GM21717 (cell line): ENCODE measurements at regions not wholly inside any gene's neighbourhood (a gene's known extent, or its start where the extent isn't known, plus 50 kb on each side); places are given as distances from the start of the nearest gene placed in this dataset.
"Not testable (repeated sequence)": the region's sequence is repeated elsewhere in the genome, so short reads cannot be mapped to it uniquely, and the experiment has no call there.

ENCODE experiments used
- ATAC-seq: cut with Tn5 transposase; IDR thresholded peaks from one replicate; pipeline ENCODE4 v1.9.1; 2021; ENCODE audit warnings: mild to moderate bottlenecking, moderate library complexity; ENCODE audit not compliant: unreplicated experiment

- ATAC-seq = no peak
These were observed 251.7 kb downstream of the HNMT start for GRCh38 chr2:138215958-138216357.

DNA sequence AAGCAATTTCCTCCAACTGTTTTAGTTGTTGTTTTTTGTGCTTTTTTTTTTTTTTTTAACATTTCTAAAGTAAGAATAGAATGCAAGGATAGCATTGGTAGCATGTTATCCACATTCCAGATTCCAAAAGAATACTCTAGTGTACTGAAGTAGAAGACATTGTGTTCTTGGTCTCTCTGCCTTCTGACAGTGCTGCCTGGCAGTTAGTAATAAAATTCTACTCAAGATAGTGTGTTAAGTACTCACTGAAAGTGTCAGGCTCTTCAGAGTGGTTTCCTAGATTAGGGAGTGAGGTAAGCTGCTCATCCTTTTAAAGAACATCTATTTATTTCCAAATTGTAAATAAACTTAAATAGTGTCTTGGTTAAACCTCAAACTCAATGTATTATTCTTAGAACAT, 253.7 kb downstream of the HNMT start:
- ATAC-seq = no peak

DNA sequence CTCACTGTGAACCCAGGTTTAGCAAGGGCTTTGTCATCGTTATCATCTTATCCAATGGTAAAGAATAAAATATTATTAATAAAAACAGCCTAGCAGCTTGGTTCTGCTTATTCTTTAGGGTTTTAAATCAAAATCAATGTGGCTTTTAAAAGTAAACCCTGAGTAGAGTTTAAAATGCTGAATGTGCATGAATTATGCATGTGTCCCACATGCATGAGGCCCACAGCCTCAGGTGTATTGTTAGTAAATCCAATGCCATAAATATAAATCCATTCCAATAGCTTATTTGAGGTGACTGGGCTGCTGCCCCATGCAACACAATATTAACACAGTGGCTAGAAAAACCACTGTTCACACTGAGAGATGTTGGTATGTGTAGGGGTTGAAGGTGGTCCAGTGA, 254.1 kb downstream of the HNMT start:
- ATAC-seq = no peak

GRCh38 chr2:138219961-138220360, 255.7 kb downstream of the HNMT start:
- ATAC-seq = no peak

DNA sequence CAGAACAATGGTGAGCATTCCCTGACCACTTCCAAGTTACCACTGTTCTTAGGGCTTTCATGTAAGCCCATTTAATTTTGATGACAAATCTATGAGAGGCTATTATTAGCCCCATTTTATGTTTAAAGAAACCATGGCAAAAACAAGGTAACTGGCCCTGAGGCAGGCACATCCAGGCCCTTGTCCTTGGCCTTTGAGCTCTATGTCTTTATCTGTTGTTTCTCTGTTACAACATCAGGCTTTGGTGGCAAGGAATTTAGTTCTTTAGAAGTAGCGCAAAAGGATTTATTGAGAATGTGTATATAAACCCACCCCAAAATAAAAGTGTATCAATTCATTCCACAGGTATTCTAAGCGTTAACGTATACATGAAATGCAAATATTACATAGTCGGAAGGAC, 257.1 kb downstream of the HNMT start:
- ATAC-seq = no peak

DNA sequence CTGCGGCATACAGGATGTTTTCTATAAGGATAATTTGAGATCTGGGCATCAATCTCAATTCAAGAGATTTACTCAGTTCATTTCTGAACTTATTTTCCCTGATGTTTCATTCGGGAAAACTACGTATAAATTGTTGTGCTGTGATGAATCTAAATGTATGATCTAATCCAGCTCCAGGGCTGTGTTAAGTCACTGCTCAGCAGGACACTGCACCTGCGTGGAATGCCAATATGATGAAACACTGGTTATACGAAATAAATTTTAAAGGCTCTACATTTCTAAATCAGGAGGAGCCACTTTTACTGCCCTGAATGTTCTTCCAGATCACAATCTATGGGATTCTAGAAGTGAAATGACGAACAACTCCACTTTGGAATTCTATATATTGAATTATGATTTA, 259.0 kb downstream of the HNMT start:
- no peak for ATAC-seq

DNA sequence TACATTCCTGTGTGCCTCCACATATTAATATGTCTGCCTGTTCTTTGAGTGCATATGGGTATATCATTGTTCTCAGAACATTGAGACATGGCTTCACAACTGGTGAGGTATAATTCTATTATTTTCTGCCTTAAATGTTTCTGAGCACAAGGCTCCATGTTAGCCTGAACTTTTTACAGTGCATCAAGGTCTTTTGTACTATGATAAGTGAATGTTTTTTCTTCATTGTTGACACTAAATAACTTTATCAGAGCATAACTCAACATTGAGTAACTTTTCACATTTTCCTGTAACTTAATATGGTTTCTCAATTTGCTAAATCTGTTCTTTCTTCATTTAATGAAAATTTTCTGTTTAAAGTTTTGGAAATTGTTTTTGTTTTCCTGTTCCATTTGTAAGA, 262.9 kb downstream of the HNMT start:
- ATAC-seq = no peak

GRCh38 chr2:138228101-138228500, 263.8 kb downstream of the HNMT start:
- ATAC-seq = no peak

- ATAC-seq = no peak
These were observed 267.3 kb upstream of the SPOPL start for GRCh38 chr2:138234265-138234664.

DNA sequence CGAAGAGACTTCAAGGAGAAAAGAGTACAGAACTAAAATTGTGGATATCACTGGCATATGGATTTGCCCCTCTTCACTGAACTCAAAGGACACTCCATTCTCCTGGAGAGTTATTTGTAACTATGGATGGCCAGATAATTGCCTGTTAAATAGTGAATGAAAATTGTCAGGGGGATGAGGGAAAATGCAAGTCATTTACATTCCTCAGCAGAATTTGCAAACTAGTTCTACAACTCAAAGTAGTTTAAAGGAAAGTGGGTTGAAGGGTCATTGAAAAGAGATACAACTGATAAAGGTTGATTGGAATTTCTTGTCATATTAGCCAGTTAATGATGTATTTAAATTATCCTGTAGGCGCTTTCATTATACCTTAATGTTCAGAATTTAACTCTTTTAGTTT, 266.5 kb upstream of the SPOPL start:
- no peak for ATAC-seq

DNA sequence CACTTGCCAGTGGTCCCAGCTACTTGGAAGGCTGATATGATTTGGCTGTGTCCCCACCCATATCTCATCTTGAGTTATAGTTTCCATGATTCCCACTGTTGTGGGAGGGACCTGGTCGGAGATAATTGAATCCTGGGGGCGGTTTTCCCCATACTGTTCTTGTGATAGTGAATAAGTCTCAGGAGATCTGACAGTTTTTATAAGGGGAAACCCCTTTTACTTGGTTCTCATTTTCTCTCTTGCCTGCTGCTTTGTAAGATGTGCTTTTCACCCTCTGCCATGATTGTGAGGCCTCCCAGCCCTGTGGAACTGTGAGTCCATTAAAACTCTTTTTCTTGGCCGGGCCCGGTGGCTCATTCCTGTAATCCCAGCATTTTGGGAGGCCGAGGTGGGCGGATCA, 265.4 kb upstream of the SPOPL start:
- ATAC-seq = no peak

DNA sequence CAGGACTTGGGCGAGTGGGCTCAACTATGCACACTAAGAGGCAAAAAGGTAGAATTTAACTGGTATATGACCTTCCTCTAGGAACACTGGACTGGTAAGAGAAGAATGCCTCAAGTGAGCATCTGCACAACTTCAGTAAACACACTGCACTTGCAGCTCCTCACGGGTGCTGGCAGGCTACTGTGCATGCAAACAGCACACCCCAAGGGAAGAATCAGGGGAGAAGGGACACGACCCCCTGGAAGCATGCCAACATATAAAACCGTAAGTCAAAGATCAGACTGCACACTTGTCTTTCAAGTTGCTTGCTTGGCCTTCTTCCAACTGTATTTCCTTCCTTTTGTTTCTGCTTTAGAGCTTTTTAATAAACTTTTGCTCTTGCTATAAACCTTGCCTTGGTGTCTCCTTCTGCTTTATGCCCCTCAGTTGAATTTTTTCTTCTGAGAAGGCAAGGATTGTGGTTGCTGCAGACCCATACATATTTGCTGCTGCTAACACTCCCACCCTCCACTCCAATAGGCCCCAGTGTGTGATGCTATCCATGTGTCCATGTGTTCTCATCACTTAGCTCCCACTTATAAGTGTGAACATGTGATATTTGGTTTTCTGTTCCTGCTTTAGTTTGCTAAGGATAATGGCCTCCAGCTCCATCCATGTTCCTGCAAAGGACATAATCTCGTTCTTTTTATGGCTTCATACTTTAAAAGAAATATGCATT, 263.7 kb upstream of the SPOPL start:
- ATAC-seq = no peak

- no peak for ATAC-seq
These were observed 262.7 kb upstream of the SPOPL start for GRCh38 chr2:138238908-138239307.

DNA sequence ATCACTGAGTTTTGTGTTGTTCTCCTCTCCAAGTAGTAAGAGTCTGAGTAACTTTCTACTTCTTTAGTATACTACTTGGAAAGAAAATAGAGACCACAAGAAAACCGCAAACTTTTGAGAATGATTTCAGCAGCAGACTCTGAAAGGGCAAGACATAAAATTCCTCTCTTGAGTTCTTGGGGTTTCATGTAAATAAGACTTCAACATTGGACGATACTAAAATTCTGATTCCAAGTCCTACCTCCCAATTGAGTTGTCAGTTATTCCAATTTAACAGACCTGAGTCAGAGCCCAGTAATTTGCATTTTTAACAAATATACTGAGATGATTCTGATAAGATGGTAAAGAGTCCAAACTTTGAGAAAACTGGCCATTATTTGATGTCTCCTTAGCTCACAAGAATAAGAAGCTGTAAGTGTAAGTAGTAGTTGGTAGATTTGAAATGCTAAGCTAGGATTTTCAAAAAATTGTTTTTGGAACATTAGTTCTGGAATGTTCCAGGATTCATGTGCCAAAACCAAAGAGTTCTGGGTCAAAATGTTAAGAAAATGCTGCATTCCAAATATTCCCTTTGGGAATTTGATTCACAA, 261.6 kb upstream of the SPOPL start:
- no peak for ATAC-seq

GRCh38 chr2:138243372-138243771, 258.2 kb upstream of the SPOPL start:
- ATAC-seq = no peak

GRCh38 chr2:138244501-138244925, 257.1 kb upstream of the SPOPL start:
- ATAC-seq = no peak

- no peak for ATAC-seq
These were observed 256.3 kb upstream of the SPOPL start for GRCh38 chr2:138245310-138245709.

- ATAC-seq = no peak
These were observed 254.3 kb upstream of the SPOPL start for GRCh38 chr2:138247302-138247701.

DNA sequence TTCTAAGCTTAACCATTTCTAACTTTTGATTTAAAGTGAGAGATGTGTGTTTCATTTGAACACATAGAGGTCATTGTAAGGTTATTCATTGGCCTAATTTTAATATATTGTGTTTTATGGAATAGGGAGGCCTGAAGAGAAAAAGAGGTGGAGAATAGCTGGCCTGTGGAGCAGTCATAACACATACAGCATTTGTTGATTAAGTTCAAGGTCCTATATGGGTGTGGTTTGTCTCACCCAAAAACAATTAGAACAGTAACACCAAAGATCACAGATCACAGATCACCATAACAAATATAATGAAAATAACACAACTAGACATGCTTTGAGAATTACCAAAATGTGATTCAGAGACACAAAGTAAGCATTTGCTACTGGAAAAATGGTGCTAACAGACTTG, 252.4 kb upstream of the SPOPL start:
- no peak for ATAC-seq

- not testable (repeated sequence) for ATAC-seq
These were observed 250.7 kb upstream of the SPOPL start for GRCh38 chr2:138250843-138251320.

DNA sequence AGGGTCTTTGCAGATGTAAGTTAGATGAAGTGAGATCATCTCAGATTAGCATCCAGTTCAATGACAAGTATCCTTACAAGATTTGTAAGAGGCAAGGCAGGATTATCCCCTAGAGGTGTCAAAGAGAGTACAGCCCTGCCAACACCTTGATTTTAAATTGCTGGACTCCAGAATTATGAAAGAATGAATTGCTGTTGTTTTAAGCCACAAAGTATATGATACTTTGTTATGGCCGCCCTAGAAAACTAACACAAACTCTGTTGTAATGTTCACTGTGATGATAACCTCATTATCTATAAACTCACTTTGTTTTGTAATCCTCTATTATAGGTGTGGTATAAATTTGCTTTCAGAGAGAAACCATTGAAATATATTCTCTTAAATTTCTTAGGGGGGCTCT, 249.0 kb upstream of the SPOPL start:
- no peak for ATAC-seq

DNA sequence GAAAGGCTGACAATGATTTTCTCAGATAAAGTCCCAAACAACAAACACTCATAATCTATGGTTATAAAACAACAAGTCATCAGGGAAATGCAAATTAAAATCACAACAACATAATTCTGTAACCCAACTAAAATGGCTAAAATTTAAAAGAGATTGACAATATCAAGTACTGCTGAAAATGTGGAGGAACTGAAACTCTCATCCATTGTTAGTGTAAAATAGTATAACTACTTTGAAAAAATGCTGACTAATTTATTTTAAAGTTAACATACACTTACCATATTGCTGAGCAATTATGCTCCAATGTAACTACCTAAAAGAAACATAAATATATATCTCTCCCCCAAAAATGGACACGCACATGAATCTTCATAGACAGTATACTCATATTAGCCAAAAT, 245.9 kb upstream of the SPOPL start:
- ATAC-seq = no peak
